Psoas muscle (tissue), 7 donors: ENCODE measurements at regions not wholly inside any gene's neighbourhood (a gene's known extent, or its start where the extent isn't known, plus 50 kb on each side); places are given as distances from the start of the nearest gene placed in this dataset.

Source experiments
- ATAC-seq, 4 donors: fragments of 200-7000 bp; cut with Tn5 transposase; one replicate each; pipeline ENCODE4 v1.9.1; 2020; ENCODE audit warnings: moderate library complexity in 3 of 4, mild to moderate bottlenecking in 2 of 4
- DNase-seq, 2 donors: peaks; one replicate each; pipeline ENCODE4 v3.0.0-alpha.2; 2020
- H3K27ac ChIP-seq: fragments of 200-600 bp; one replicate; pipeline ENCODE4 v1.8.0; 2022
- H3K27me3 ChIP-seq, 3 donors: fragments of 200-600 bp in 1 of 3; one replicate each; pipeline versions ENCODE4 v1.6.1 to v1.8.0; 2013 to 2022; ENCODE audit warnings: low read length in 2 of 3, mild to moderate bottlenecking in 2 of 3, moderate library complexity in 1 of 3; ENCODE audit not compliant: insufficient read depth in 3 of 3
- H3K36me3 ChIP-seq, 2 donors: fragments of 200-600 bp in 1 of 2; one replicate each; pipeline versions ENCODE4 v1.6.1 to v1.8.0; 2013 to 2022; ENCODE audit warnings: low read depth in 1 of 2, mild to moderate bottlenecking in 1 of 2, moderate library complexity in 1 of 2; ENCODE audit not compliant: insufficient read depth in 1 of 2
- H3K4me1 ChIP-seq: fragments of 200-600 bp; one replicate; pipeline ENCODE4 v1.8.0; 2022
- H3K4me3 ChIP-seq: fragments of 200-600 bp; one replicate; pipeline ENCODE4 v1.8.0; 2022; ENCODE audit warnings: mild to moderate bottlenecking
- H3K9me3 ChIP-seq: fragments of 200-600 bp; one replicate; pipeline ENCODE4 v1.8.0; 2022
- CTCF ChIP-seq: fragments of 200-600 bp; IDR thresholded peaks from one replicate; pipeline ENCODE4 v1.8.0; 2022; ENCODE audit warnings: antibody characterized with exemption
- WGBS, 3 donors: extraction: QIAGEN DNeasy Blood & Tissue Kit; methylation state at CpG; one replicate each; pipeline versions ENCODE4 v1.1.6 to v1.1.7; 2013; 5-methylcytosine and 5-hydroxymethylcytosine counted together
- intact Hi-C, 2 donors: fragments of 100-400 bp; cut with DNase I; formaldehyde crosslinking; loops; one replicate each; pipeline versions ENCODE4 v1.11.0 to v1.14.2; 2022
- donor health status: healthy with polysubstance abuse.
- donor health status: DM: no; HTN: no; CAD: no; lungs with moderate emphysema.
- donor health status: Bipolar disorder and iron deficiency.
- donor health status: healthy.
- donor health status: DM: yes; HTN: yes; CAD: no.
- donor health status: DM: no; HTN: no; CAD: no.
- donor health status: DM: yes; HTN: yes; CAD: no.

GRCh38 chr2:37836711-37837110 lies 88.4 kb upstream of the RMDN2 start:
- 52 to 81% (median 64%) methylated on average over 6 of the region's 6 CpGs for WGBS, 3 donors
- peak in 1 of 4 donors; percentile 74 for ATAC-seq
- Histone ChIP-seq H3K27me3 (no peaks in the 10 kb centered on the region), H3K36me3 (no peaks in the 10 kb centered on the region), H3K9me3 (no peaks in the 10 kb centered on the region), H3K4me3 (no peak overlapping the region), H3K27ac (peak overlapping the region; percentile 70), H3K4me1 (peaks cover 5% of the 10 kb centered on the region)
- intact Hi-C loops, result loop anchor here in 1 of 2 donors (10.0 kb wide), 1 partner anchor 292 kb away; no protein-coding TSS in a partner anchor
- DNase-seq, result no peak
- no peak for TF ChIP-seq CTCF

GRCh38 chr2:37837628-37838328 lies 87.3 kb upstream of the RMDN2 start:
- Histone ChIP-seq H3K36me3 (no peaks in the 10 kb centered on the region), H3K4me1 (peaks cover 5% of the 10 kb centered on the region), H3K9me3 (no peaks in the 10 kb centered on the region), H3K27ac (no peak overlapping the region), H3K4me3 (no peak overlapping the region), H3K27me3 (no peaks in the 10 kb centered on the region)
- WGBS, 3 donors, result 77 to 80% (median 79%) methylated on average over 6 of the region's 6 CpGs
- ATAC-seq (no peak), DNase-seq (peak in 1 of 2 donors; percentile 23)
- TF ChIP-seq CTCF, result no peak
- intact Hi-C loops, result loop anchor here (2.0 to 10.0 kb wide), 2 partner anchors 17 to 293 kb away; no protein-coding TSS in a partner anchor

- Histone ChIP-seq H3K27ac (no peak overlapping the region), H3K27me3 (no peaks in the 10 kb centered on the region), H3K36me3 (no peaks in the 10 kb centered on the region), H3K9me3 (no peaks in the 10 kb centered on the region), H3K4me1 (peaks cover 5% of the 10 kb centered on the region), H3K4me3 (no peak overlapping the region)
- DNase-seq, result no peak
- WGBS, 3 donors, result 89 to 96% (median 94%) methylated on average over 7 of the region's 7 CpGs
- intact Hi-C loops, result loop anchor here (2.0 to 10.0 kb wide), 2 partner anchors 16 to 294 kb away; no protein-coding TSS in a partner anchor
- no peak for TF ChIP-seq CTCF
- ATAC-seq, result no peak
Measured at GRCh38 chr2:37838541-37839167, 86.4 kb upstream of the RMDN2 start.

GRCh38 chr2:37839991-37840390 lies 85.1 kb upstream of the RMDN2 start:
- no peaks in the 10 kb centered on the region for H3K27me3 ChIP-seq
- TF ChIP-seq CTCF, result no peak
- DNase-seq, result no peak
- 76 to 89% (median 81%) methylated on average over 3 of the region's 3 CpGs for WGBS, 3 donors
- intact Hi-C loops, result loop anchor here (2.0 to 10.0 kb wide), 2 partner anchors 15 to 295 kb away; no protein-coding TSS in a partner anchor
- ATAC-seq, result no peak
- H3K4me3 ChIP-seq, result no peak overlapping the region
- no peaks in the 10 kb centered on the region for H3K9me3 ChIP-seq
- no peaks in the 10 kb centered on the region for H3K36me3 ChIP-seq
- H3K27ac ChIP-seq, result no peak overlapping the region
- peaks cover 5% of the 10 kb centered on the region for H3K4me1 ChIP-seq
